Lower leg skin (tissue), 4 donors: ENCODE measurements at regions not wholly inside any gene's neighbourhood (a gene's known extent, or its start where the extent isn't known, plus 50 kb on each side); places are given as distances from the start of the nearest gene placed in this dataset.

Source experiments
- DNase-seq, 2 donors: peaks; one replicate each; pipeline ENCODE4 v3.0.0-alpha.2; 2019; ENCODE audit warnings: low spot score in 2 of 2
- H3K4me3 ChIP-seq: fragments of 200-600 bp; sonication (generic); 2 replicates; pipeline ENCODE4 v1.5.1; 2017; ENCODE audit warnings: mild to moderate bottlenecking, low read depth; ENCODE audit not compliant: poor library complexity, severe bottlenecking
- POLR2A ChIP-seq, 2 donors: fragments of 450-650 bp; IDR thresholded peaks; one replicate each; pipeline ENCODE4 v1.6.1; 2016 to 2017; ENCODE audit warnings: antibody characterized with exemption in 2 of 2, mild to moderate bottlenecking in 1 of 2, moderate library complexity in 1 of 2
- WGBS, 2 donors: methylation state at CpG; one replicate each; pipeline ENCODE4 v1.1.5; 2018; 5-methylcytosine and 5-hydroxymethylcytosine counted together
- intact Hi-C: fragments of 100-400 bp; cut with DNase I; formaldehyde crosslinking; loops from one replicate; pipeline ENCODE4 v1.15.0; 2023; ENCODE audit warnings: low total_unique reads
- TF ChIP-seq, protein P1 (sequence below), 3 donors: fragments of 450-650 bp; IDR thresholded peaks; one replicate each; pipeline ENCODE4 v1.5.1; 2016; ENCODE audit warnings: antibody characterized with exemption in 3 of 3, mild to moderate bottlenecking in 3 of 3, moderate library complexity in 2 of 3

DNA sequence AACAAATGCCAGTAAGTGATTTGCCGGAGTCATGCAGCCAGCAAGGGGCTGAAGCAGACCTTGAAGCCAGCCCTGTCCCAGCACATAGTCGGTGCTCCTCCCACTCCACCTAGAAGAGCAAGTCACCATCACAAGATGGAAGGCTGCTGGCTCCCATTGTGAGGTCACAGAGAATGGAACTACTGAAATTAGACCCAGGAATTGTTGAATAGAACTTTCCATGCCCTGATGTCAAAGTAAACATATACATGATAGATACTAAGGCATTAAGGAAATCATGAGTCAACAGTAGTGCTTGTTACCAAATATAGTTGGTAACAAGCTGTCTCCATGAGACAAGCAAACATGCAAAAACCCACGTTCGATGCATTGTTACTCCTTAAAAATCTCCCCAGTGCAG lies 177.1 kb upstream of the MID1 start:
- DNase-seq, result no peak
- intact Hi-C loops, result no loop called here
- TF ChIP-seq POLR2A (IDR thresholded peaks at IDR 0.05), result no peak
- TF ChIP-seq, protein P1, sequence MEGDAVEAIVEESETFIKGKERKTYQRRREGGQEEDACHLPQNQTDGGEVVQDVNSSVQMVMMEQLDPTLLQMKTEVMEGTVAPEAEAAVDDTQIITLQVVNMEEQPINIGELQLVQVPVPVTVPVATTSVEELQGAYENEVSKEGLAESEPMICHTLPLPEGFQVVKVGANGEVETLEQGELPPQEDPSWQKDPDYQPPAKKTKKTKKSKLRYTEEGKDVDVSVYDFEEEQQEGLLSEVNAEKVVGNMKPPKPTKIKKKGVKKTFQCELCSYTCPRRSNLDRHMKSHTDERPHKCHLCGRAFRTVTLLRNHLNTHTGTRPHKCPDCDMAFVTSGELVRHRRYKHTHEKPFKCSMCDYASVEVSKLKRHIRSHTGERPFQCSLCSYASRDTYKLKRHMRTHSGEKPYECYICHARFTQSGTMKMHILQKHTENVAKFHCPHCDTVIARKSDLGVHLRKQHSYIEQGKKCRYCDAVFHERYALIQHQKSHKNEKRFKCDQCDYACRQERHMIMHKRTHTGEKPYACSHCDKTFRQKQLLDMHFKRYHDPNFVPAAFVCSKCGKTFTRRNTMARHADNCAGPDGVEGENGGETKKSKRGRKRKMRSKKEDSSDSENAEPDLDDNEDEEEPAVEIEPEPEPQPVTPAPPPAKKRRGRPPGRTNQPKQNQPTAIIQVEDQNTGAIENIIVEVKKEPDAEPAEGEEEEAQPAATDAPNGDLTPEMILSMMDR (IDR thresholded peaks at IDR 0.05), result no peak
- WGBS, 2 donors, result 61 to 70% methylated on average over 4 of the region's 4 CpGs
- H3K4me3 ChIP-seq, result no peak overlapping the region

DNA sequence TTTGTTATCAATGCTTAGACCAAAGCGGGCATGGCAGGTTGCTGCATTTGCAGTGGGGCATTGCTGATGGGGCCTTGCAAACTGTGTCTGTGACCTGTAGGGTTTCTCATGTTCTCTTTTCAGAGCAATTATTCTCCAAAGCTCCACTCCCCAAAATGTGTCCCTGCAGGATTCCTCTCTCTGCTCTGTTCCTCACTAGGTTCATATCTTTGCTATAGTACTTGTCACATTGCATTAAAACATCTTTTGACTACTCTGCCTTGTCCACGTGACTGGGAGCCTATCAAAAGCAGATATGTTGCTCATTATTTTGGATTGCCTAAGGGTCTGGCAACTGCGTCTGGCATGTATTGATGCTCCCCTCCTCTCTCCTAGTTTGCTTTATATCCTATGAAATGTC lies 177.7 kb upstream of the MID1 start:
- no peak for DNase-seq

DNA sequence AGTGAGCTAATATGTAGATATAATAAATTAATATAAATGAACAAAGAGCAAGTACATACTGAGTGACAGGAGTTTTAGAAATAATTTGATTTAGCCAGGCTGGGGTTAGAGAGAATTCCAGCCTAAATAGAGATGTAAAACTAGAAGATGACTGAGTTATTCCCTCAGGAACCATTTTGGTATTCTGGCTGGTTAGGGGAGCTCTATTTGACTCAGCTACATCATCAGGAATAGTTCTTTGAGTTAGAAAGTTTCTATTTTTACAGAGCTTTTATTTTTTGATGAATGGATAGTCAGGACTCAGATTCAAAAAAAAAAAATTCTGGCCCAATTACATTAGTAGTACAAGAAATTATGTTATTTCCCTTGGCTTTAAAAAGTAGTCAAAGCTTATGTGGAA lies 180.4 kb upstream of the MID1 start:
- no peak for TF ChIP-seq POLR2A (IDR thresholded peaks at IDR 0.05)
- TF ChIP-seq, protein P1 (IDR thresholded peaks at IDR 0.05), result no peak
- intact Hi-C loops, result no loop called here
- no peak for DNase-seq
- no peak overlapping the region for H3K4me3 ChIP-seq

More for the DNA sequence above, 177.7 kb upstream of the MID1 start:
- TF ChIP-seq POLR2A (IDR thresholded peaks at IDR 0.05), result no peak
- TF ChIP-seq, protein P1 (IDR thresholded peaks at IDR 0.05), result no peak
- intact Hi-C loops, result no loop called here
- no peak overlapping the region for H3K4me3 ChIP-seq
- 42 to 72% methylated on average over 3 of the region's 3 CpGs for WGBS, 2 donors

DNA sequence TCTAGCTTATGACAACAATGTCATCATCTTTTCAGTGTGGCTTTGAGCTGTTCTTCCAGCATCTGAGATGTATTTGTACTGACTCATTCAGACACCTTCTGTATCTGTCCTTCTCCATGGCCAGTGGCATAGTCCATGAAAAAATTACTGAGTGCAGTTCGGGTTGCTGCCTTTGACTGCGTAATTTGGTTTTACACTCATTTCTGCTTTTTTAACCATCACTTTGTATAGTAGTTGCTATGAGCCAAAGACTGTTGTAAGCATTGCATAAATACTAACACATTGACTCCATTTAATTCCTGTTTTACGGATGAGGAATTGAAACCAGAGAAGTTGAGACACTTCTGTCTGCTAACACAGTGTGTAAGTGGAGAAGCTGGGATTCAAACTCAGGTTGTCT lies 190.7 kb upstream of the MID1 start:
- intact Hi-C loops, result loop anchor here (5.0 kb wide), 1 partner anchor 1496 kb away; no protein-coding TSS in a partner anchor
- 84 to 91% methylated on average over 3 of the region's 3 CpGs for WGBS, 2 donors
- DNase-seq, result no peak
- no peak for TF ChIP-seq POLR2A (IDR thresholded peaks at IDR 0.05)
- TF ChIP-seq, protein P1 (IDR thresholded peaks at IDR 0.05), result no peak
- H3K4me3 ChIP-seq, result no peak overlapping the region

DNA sequence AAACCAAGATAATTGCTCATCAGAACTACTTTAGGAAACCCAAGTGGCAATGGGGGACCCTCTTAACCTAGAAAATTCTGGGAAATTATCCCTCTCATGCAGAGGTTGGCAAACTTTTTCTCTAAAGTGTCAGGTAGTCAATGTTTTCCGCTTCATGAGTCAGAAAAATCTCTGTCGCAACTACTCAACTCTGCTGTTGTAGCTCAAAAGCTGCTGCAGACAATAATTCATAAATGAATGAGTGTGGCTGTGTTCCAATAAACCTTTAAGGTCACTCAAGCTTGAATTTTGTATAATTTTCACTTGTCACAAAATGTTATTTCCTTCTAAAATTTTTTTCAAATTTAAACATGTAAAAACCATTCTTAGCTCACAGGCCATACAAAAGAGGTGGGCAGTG lies 193.4 kb upstream of the MID1 start:
- no peak for TF ChIP-seq POLR2A (IDR thresholded peaks at IDR 0.05)
- TF ChIP-seq, protein P1 (IDR thresholded peaks at IDR 0.05), result no peak
- 78 to 84% methylated on average over 2 of the region's 2 CpGs for WGBS, 2 donors
- intact Hi-C loops, result loop anchor here (5.0 kb wide), 1 partner anchor 1494 kb away; no protein-coding TSS in a partner anchor
- DNase-seq, result no peak
- H3K4me3 ChIP-seq, result no peak overlapping the region

DNA sequence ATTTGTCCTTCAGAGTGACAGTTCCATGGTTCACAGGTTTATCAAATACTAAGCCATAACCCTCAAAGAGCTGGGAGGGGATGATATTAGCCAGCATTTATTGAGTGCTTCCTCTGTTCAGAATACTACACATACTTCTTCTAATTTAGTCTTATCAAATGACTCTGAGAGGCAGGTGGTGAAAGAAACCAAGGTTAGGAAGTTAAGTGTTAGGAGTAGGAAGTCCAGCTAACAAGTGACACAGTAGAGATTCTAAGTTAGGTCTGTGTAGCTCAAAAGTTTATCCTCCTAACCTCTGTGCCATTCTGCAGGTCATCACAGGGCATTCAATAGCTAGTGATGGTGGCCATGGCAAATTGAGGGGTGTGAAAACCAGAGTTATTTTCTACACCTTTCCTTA lies 198.3 kb upstream of the MID1 start:
- TF ChIP-seq POLR2A (IDR thresholded peaks at IDR 0.05), result no peak
- TF ChIP-seq, protein P1 (IDR thresholded peaks at IDR 0.05), result no peak
- H3K4me3 ChIP-seq, result no peak overlapping the region

More for the DNA sequence above, 198.3 kb upstream of the MID1 start:
- DNase-seq, result no peak
- intact Hi-C loops, result no loop called here
